ENCODE measurements at regions not wholly inside any gene's neighbourhood (a gene's known extent, or its start where the extent isn't known, plus 50 kb on each side); places are given as distances from the start of the nearest gene placed in this dataset.
"Not testable (repeated sequence)": the region's sequence is repeated elsewhere in the genome, so short reads cannot be mapped to it uniquely, and the experiment has no call there.

GRCh38 chr12:89064151-89064550 is 288.1 kb downstream of the DUSP6 start:
- TF ChIP-seq CTCF (IDR thresholded peaks at IDR 0.05) (no peak), POLR2A (IDR thresholded peaks at IDR 0.05) (no peak)
- DNase-seq (ENCODE audit: low spot score in 2 of 2): no peak
- intact Hi-C loops (cut with DNase I; ENCODE audit: low total_unique reads): no loop called here
- no peak overlapping the region for H3K4me3 ChIP-seq (ENCODE audit: low read depth, poor library complexity, severe bottlenecking)
- 59 to 76% methylated on average over 6 of the region's 6 CpGs for WGBS, 2 donors

- 65 to 83% methylated on average over 2 of the region's 2 CpGs for WGBS, 2 donors
Observed at GRCh38 chr12:89062996-89063395, 289.3 kb downstream of the DUSP6 start.

GRCh38 chr12:89059721-89060541 is 292.4 kb downstream of the DUSP6 start:
- no peak for DNase-seq (ENCODE audit: low spot score in 2 of 2)
- intact Hi-C loops (cut with DNase I; ENCODE audit: low total_unique reads): no loop called here
- 46 to 52% methylated on average over 9 of the region's 9 CpGs for WGBS, 2 donors
- H3K4me3 ChIP-seq (ENCODE audit: low read depth, poor library complexity, severe bottlenecking): no peak overlapping the region
- TF ChIP-seq CTCF (IDR thresholded peaks at IDR 0.05) (no peak), POLR2A (IDR thresholded peaks at IDR 0.05) (no peak)

More at GRCh38 chr12:89062996-89063395, 289.3 kb downstream of the DUSP6 start:
- no peak for DNase-seq (ENCODE audit: low spot score in 2 of 2)
- intact Hi-C loops (cut with DNase I; ENCODE audit: low total_unique reads): no loop called here
- TF ChIP-seq CTCF (IDR thresholded peaks at IDR 0.05) (no peak), POLR2A (IDR thresholded peaks at IDR 0.05) (no peak)
- H3K4me3 ChIP-seq (ENCODE audit: low read depth, poor library complexity, severe bottlenecking): no peak overlapping the region

GRCh38 chr12:89059056-89059455 is 293.2 kb downstream of the DUSP6 start:
- TF ChIP-seq CTCF (IDR thresholded peaks at IDR 0.05) (no peak), POLR2A (IDR thresholded peaks at IDR 0.05) (no peak)
- intact Hi-C loops (cut with DNase I; ENCODE audit: low total_unique reads): no loop called here
- DNase-seq (ENCODE audit: low spot score in 2 of 2): no peak
- WGBS, 2 donors: 82 to 89% methylated on average over 3 of the region's 3 CpGs
- no peak overlapping the region for H3K4me3 ChIP-seq (ENCODE audit: low read depth, poor library complexity, severe bottlenecking)

GRCh38 chr12:89058402-89058801 is 293.9 kb downstream of the DUSP6 start:
- H3K4me3 ChIP-seq (ENCODE audit: low read depth, poor library complexity, severe bottlenecking): no peak overlapping the region
- intact Hi-C loops (cut with DNase I; ENCODE audit: low total_unique reads): no loop called here
- no peak for DNase-seq (ENCODE audit: low spot score in 2 of 2)
- no peak for TF ChIP-seq POLR2A (IDR thresholded peaks at IDR 0.05)
- no peak for TF ChIP-seq CTCF (IDR thresholded peaks at IDR 0.05)

GRCh38 chr12:89053817-89054216 is 298.5 kb downstream of the DUSP6 start:
- DNase-seq (ENCODE audit: low spot score in 2 of 2); H3K4me3 ChIP-seq (ENCODE audit: low read depth, poor library complexity, severe bottlenecking): not testable (repeated sequence)
- intact Hi-C loops (cut with DNase I; ENCODE audit: low total_unique reads): loop anchor here (5.0 kb wide), 2 partner anchors 298 to 403 kb away; partner anchors contain the start of gene DUSP6
- 80 to 88% methylated on average over 4 of the region's 4 CpGs for WGBS, 2 donors

All from lower leg skin (tissue), 4 donors.